Esophagus squamous epithelium (tissue), 5 donors: ENCODE measurements at regions not wholly inside any gene's neighbourhood (a gene's known extent, or its start where the extent isn't known, plus 50 kb on each side); places are given as distances from the start of the nearest gene placed in this dataset.

Experiments used
- DNase-seq: peaks from one replicate; lab custom pipeline; 2025; lab: John Stamatoyannopoulos, UW
- H3K27ac ChIP-seq, 4 donors: fragments of 200-600 bp; sonication (generic); one replicate each; pipeline ENCODE4 v1.5.1; 2016 to 2019; ENCODE audit warnings: mild to moderate bottlenecking in 1 of 4
- H3K27me3 ChIP-seq, 4 donors: fragments of 200-600 bp; sonication (generic); 1 replicate in 3 of 4; 2 replicates in 1 of 4; pipeline versions ENCODE4 v1.5.1 to v1.6.0; 2017 to 2021; ENCODE audit warnings: antibody characterized with exemption in 1 of 4
- H3K36me3 ChIP-seq, 3 donors: fragments of 200-600 bp; sonication (generic); one replicate each; pipeline ENCODE4 v1.5.1; 2016 to 2019
- H3K4me1 ChIP-seq, 3 donors: fragments of 200-600 bp; sonication (generic); one replicate each; pipeline ENCODE4 v1.5.1; 2017 to 2019
- H3K4me3 ChIP-seq, 4 donors: fragments of 200-600 bp; sonication (generic); 1 replicate in 3 of 4; 2 replicates in 1 of 4; pipeline ENCODE4 v1.5.1; 2016 to 2019; ENCODE audit warnings: mild to moderate bottlenecking in 2 of 4, moderate library complexity in 1 of 4
- H3K9me3 ChIP-seq, 3 donors: fragments of 200-600 bp; sonication (generic); one replicate each; pipeline ENCODE4 v1.5.1; 2016 to 2019
- CTCF ChIP-seq, 6 experiments: fragments of 450-650 bp in 4 of 6; fragments of 200-600 bp in 2 of 6; sonication (generic) in 2 of 6; IDR thresholded peaks; one replicate each; pipeline ENCODE4 v1.5.1; 2016 to 2019; ENCODE audit warnings: antibody characterized with exemption in 6 of 6, mild to moderate bottlenecking in 4 of 6, moderate library complexity in 4 of 6
- POLR2A ChIP-seq, 4 donors: fragments of 450-650 bp; IDR thresholded peaks; one replicate each; pipeline ENCODE4 v1.6.1; 2017; ENCODE audit warnings: antibody characterized with exemption in 4 of 4, mild to moderate bottlenecking in 4 of 4, moderate library complexity in 3 of 4
- WGBS, 2 donors: methylation state at CpG; one replicate each; pipeline ENCODE4 v1.1.5; 2018; 5-methylcytosine and 5-hydroxymethylcytosine counted together
- intact Hi-C: fragments of 100-400 bp; cut with DNase I; formaldehyde crosslinking; loops from one replicate; pipeline ENCODE4 v1.15.0; 2022
- donor health status: DM: yes; HTN: yes; CAD: no.

GRCh38 chr1:177812144-177812543 is 157.7 kb downstream of the SEC16B start:
- TF ChIP-seq CTCF (IDR thresholded peaks at IDR 0.05): no peak
- no peak for TF ChIP-seq POLR2A (IDR thresholded peaks at IDR 0.05)
- Histone ChIP-seq H3K9me3 (no peaks in the 10 kb centered on the region), H3K4me1 (no peaks in the 10 kb centered on the region), H3K27me3 (no peaks in the 10 kb centered on the region), H3K4me3 (no peak overlapping the region), H3K27ac (no peak overlapping the region), H3K36me3 (no peaks in the 10 kb centered on the region)
- intact Hi-C loops: no loop called here
- no peak for DNase-seq
- 78 to 80% methylated on average over 3 of the region's 3 CpGs for WGBS, 2 donors

GRCh38 chr1:177811429-177811828 is 158.4 kb downstream of the SEC16B start:
- Histone ChIP-seq H3K27me3 (no peaks in the 10 kb centered on the region), H3K4me3 (no peak overlapping the region), H3K36me3 (no peaks in the 10 kb centered on the region), H3K9me3 (no peaks in the 10 kb centered on the region), H3K4me1 (no peaks in the 10 kb centered on the region), H3K27ac (no peak overlapping the region)
- intact Hi-C loops: no loop called here
- TF ChIP-seq POLR2A (IDR thresholded peaks at IDR 0.05) (no peak), CTCF (IDR thresholded peaks at IDR 0.05) (no peak)
- DNase-seq: no peak
- 62 to 83% methylated on average over 5 of the region's 5 CpGs for WGBS, 2 donors

- no peak for DNase-seq
- intact Hi-C loops: no loop called here
- Histone ChIP-seq H3K27me3 (no peaks in the 10 kb centered on the region), H3K27ac (no peak overlapping the region), H3K9me3 (no peaks in the 10 kb centered on the region), H3K4me3 (no peak overlapping the region), H3K36me3 (no peaks in the 10 kb centered on the region), H3K4me1 (no peaks in the 10 kb centered on the region)
- no peak for TF ChIP-seq POLR2A (IDR thresholded peaks at IDR 0.05)
- TF ChIP-seq CTCF (IDR thresholded peaks at IDR 0.05): no peak
- 42 to 43% methylated on average over 5 of the region's 5 CpGs for WGBS, 2 donors
These were observed 160.0 kb downstream of the SEC16B start for GRCh38 chr1:177809819-177810218.

GRCh38 chr1:177802304-177802703 is 167.6 kb downstream of the SEC16B start:
- no peak for TF ChIP-seq POLR2A (IDR thresholded peaks at IDR 0.05)
- no peak for TF ChIP-seq CTCF (IDR thresholded peaks at IDR 0.05)
- no peak overlapping the region for H3K4me3 ChIP-seq
- DNase-seq: no peak
- intact Hi-C loops: no loop called here
- no peaks in the 10 kb centered on the region for H3K36me3 ChIP-seq
- no peaks in the 10 kb centered on the region for H3K4me1 ChIP-seq
- no peaks in the 10 kb centered on the region for H3K9me3 ChIP-seq
- no peak overlapping the region for H3K27ac ChIP-seq
- 54 to 79% methylated on average over 2 of the region's 2 CpGs for WGBS, 2 donors
- H3K27me3 ChIP-seq: no peaks in the 10 kb centered on the region

- DNase-seq: no peak
- Histone ChIP-seq H3K27ac (no peak overlapping the region), H3K4me1 (no peaks in the 10 kb centered on the region), H3K27me3 (no peaks in the 10 kb centered on the region), H3K36me3 (no peaks in the 10 kb centered on the region), H3K4me3 (no peak overlapping the region), H3K9me3 (no peaks in the 10 kb centered on the region)
- TF ChIP-seq POLR2A (IDR thresholded peaks at IDR 0.05): no peak
- no peak for TF ChIP-seq CTCF (IDR thresholded peaks at IDR 0.05)
- intact Hi-C loops: no loop called here
- WGBS, 2 donors: 86 to 87% methylated on average over 3 of the region's 3 CpGs
These were observed 168.1 kb downstream of the SEC16B start for GRCh38 chr1:177801790-177802189.
